Dendritic cell treated with granulocyte-macrophage colony-stimulating factor and Interleukin-4, amounts not matched to agents 40 ng/mL and 50 ng/mL, for 4 days (primary cell): ENCODE measurements at regions not wholly inside any gene's neighbourhood (a gene's known extent, or its start where the extent isn't known, plus 50 kb on each side); places are given as distances from the start of the nearest gene placed in this dataset.

Source experiments
- H3K27ac Mint-ChIP-seq: one replicate; pipeline ENCODE4 v1.8.0; 2022; ENCODE audit warnings: mild to moderate bottlenecking, mixed read lengths
- H3K27me3 Mint-ChIP-seq: one replicate; pipeline ENCODE4 v1.8.0; 2022; ENCODE audit warnings: mild to moderate bottlenecking, mixed read lengths
- H3K36me3 Mint-ChIP-seq: one replicate; pipeline ENCODE4 v1.8.0; 2022; ENCODE audit warnings: low read depth, mixed read lengths
- H3K4me1 Mint-ChIP-seq: one replicate; pipeline ENCODE4 v1.8.0; 2022; ENCODE audit warnings: low read depth, mixed read lengths
- H3K4me3 Mint-ChIP-seq: one replicate; pipeline ENCODE4 v1.8.0; 2022; ENCODE audit warnings: mild to moderate bottlenecking, moderate library complexity, mixed read lengths
- H3K9me3 Mint-ChIP-seq: one replicate; pipeline ENCODE4 v1.8.0; 2022; ENCODE audit warnings: mixed read lengths
- intact Hi-C: fragments of 100-400 bp; cut with micrococcal nuclease; formaldehyde crosslinking; loops from one replicate; pipeline ENCODE4 v1.15.0; 2022

GRCh38 chr5:154583671-154584177 is 105.7 kb upstream of the HAND1 start:
- no peaks in the 10 kb centered on the region for H3K9me3 Mint-ChIP-seq
- no peak overlapping the region for H3K27ac Mint-ChIP-seq
- no peak overlapping the region for H3K4me3 Mint-ChIP-seq
- no peaks in the 10 kb centered on the region for H3K36me3 Mint-ChIP-seq
- H3K4me1 Mint-ChIP-seq: no peaks in the 10 kb centered on the region
- peaks cover 25% of the 10 kb centered on the region for H3K27me3 Mint-ChIP-seq
- intact Hi-C loops: no loop called here

GRCh38 chr5:154580422-154580821 is 102.4 kb upstream of the HAND1 start:
- Mint-ChIP-seq H3K4me1 (peaks cover 3% of the 10 kb centered on the region), H3K36me3 (no peaks in the 10 kb centered on the region), H3K9me3 (no peaks in the 10 kb centered on the region), H3K27me3 (peaks cover 21% of the 10 kb centered on the region), H3K4me3 (no peak overlapping the region), H3K27ac (no peak overlapping the region)
- intact Hi-C loops: no loop called here

- Mint-ChIP-seq H3K9me3 (no peaks in the 10 kb centered on the region), H3K27me3 (peaks cover 12% of the 10 kb centered on the region), H3K36me3 (no peaks in the 10 kb centered on the region), H3K27ac (no peak overlapping the region), H3K4me3 (no peak overlapping the region), H3K4me1 (peaks cover 14% of the 10 kb centered on the region)
- intact Hi-C loops: no loop called here
Observed at GRCh38 chr5:154577416-154577815, 99.4 kb upstream of the HAND1 start.

GRCh38 chr5:154576429-154576806 is 98.4 kb upstream of the HAND1 start:
- Mint-ChIP-seq H3K9me3 (no peaks in the 10 kb centered on the region), H3K36me3 (no peaks in the 10 kb centered on the region), H3K4me3 (no peak overlapping the region), H3K27ac (no peak overlapping the region), H3K4me1 (peaks cover 14% of the 10 kb centered on the region), H3K27me3 (peaks cover 12% of the 10 kb centered on the region)
- intact Hi-C loops: no loop called here

- intact Hi-C loops: no loop called here
- H3K9me3 Mint-ChIP-seq: no peaks in the 10 kb centered on the region
- no peak overlapping the region for H3K4me3 Mint-ChIP-seq
- H3K27me3 Mint-ChIP-seq: peaks cover 12% of the 10 kb centered on the region
- H3K27ac Mint-ChIP-seq: no peak overlapping the region
- peaks cover 14% of the 10 kb centered on the region for H3K4me1 Mint-ChIP-seq
- no peaks in the 10 kb centered on the region for H3K36me3 Mint-ChIP-seq
Observed at GRCh38 chr5:154575546-154576428, 97.8 kb upstream of the HAND1 start.

GRCh38 chr5:154573011-154573410 is 95.0 kb upstream of the HAND1 start:
- Mint-ChIP-seq H3K36me3 (no peaks in the 10 kb centered on the region), H3K9me3 (no peaks in the 10 kb centered on the region), H3K4me1 (peaks cover 14% of the 10 kb centered on the region), H3K4me3 (no peak overlapping the region), H3K27ac (no peak overlapping the region), H3K27me3 (peaks cover 9% of the 10 kb centered on the region)
- intact Hi-C loops: no loop called here

GRCh38 chr5:154571325-154572035 is 93.5 kb upstream of the HAND1 start:
- Mint-ChIP-seq H3K4me1 (peaks cover 14% of the 10 kb centered on the region), H3K9me3 (no peaks in the 10 kb centered on the region), H3K4me3 (no peak overlapping the region), H3K36me3 (no peaks in the 10 kb centered on the region), H3K27me3 (peaks cover 6% of the 10 kb centered on the region), H3K27ac (no peak overlapping the region)
- intact Hi-C loops: no loop called here

- Mint-ChIP-seq H3K36me3 (no peaks in the 10 kb centered on the region), H3K27me3 (peaks cover 4% of the 10 kb centered on the region), H3K4me3 (no peak overlapping the region), H3K9me3 (no peaks in the 10 kb centered on the region), H3K27ac (no peak overlapping the region), H3K4me1 (peaks cover 14% of the 10 kb centered on the region)
- intact Hi-C loops: no loop called here
Observed at GRCh38 chr5:154570572-154571324, 92.7 kb upstream of the HAND1 start.

GRCh38 chr5:154568589-154568988 is 90.6 kb upstream of the HAND1 start:
- H3K4me3 Mint-ChIP-seq: no peak overlapping the region
- intact Hi-C loops: no loop called here
- no peaks in the 10 kb centered on the region for H3K36me3 Mint-ChIP-seq
- H3K27ac Mint-ChIP-seq: no peak overlapping the region
- H3K4me1 Mint-ChIP-seq: no peaks in the 10 kb centered on the region
- H3K9me3 Mint-ChIP-seq: no peaks in the 10 kb centered on the region
- peaks cover 5% of the 10 kb centered on the region for H3K27me3 Mint-ChIP-seq

GRCh38 chr5:154567155-154567554 is 89.1 kb upstream of the HAND1 start:
- intact Hi-C loops: no loop called here
- no peak overlapping the region for H3K4me3 Mint-ChIP-seq

GRCh38 chr5:154566146-154566680 is 88.2 kb upstream of the HAND1 start:
- Mint-ChIP-seq H3K27me3 (peaks cover 4% of the 10 kb centered on the region), H3K4me3 (no peak overlapping the region), H3K9me3 (no peaks in the 10 kb centered on the region), H3K4me1 (no peaks in the 10 kb centered on the region), H3K27ac (no peak overlapping the region), H3K36me3 (no peaks in the 10 kb centered on the region)
- intact Hi-C loops: no loop called here

More at GRCh38 chr5:154567155-154567554, 89.1 kb upstream of the HAND1 start:
- peaks cover 4% of the 10 kb centered on the region for H3K27me3 Mint-ChIP-seq
- no peaks in the 10 kb centered on the region for H3K9me3 Mint-ChIP-seq
- H3K36me3 Mint-ChIP-seq: no peaks in the 10 kb centered on the region
- no peaks in the 10 kb centered on the region for H3K4me1 Mint-ChIP-seq
- no peak overlapping the region for H3K27ac Mint-ChIP-seq

- peaks cover 1% of the 10 kb centered on the region for H3K4me1 Mint-ChIP-seq
- no peaks in the 10 kb centered on the region for H3K36me3 Mint-ChIP-seq
- no peaks in the 10 kb centered on the region for H3K9me3 Mint-ChIP-seq
- H3K27ac Mint-ChIP-seq: no peak overlapping the region
- H3K4me3 Mint-ChIP-seq: no peak overlapping the region
- intact Hi-C loops: no loop called here
- peaks cover 4% of the 10 kb centered on the region for H3K27me3 Mint-ChIP-seq
Observed at GRCh38 chr5:154565123-154565522, 87.1 kb upstream of the HAND1 start.

- Mint-ChIP-seq H3K36me3 (no peaks in the 10 kb centered on the region), H3K27ac (no peak overlapping the region), H3K27me3 (peaks cover 6% of the 10 kb centered on the region), H3K9me3 (no peaks in the 10 kb centered on the region), H3K4me3 (no peak overlapping the region), H3K4me1 (peaks cover 10% of the 10 kb centered on the region)
- intact Hi-C loops: no loop called here
Observed at GRCh38 chr5:154562244-154562880, 84.3 kb upstream of the HAND1 start.
